ENCODE measurements at regions not wholly inside any gene's neighbourhood (a gene's known extent, or its start where the extent isn't known, plus 50 kb on each side); places are given as distances from the start of the nearest gene placed in this dataset.

DNA sequence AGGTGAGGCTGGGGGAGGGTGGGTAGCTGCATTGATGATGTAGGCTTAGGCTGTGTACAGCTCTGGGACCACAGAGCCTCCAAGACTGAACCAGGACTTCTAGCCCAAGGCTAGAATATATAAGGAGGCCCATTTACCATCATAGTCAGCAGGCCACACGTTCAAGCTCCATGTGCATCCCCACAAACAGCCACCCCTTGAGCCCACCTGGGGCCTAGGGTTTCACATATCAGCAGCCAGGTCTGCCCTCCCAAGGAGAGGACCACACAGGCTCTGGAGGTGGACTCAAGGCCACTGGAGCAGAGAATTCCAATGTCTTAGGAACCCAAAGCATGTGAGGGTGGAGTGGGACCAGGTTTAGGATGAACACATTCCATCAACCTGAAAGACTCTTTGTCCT, 230.5 kb downstream of the TTC32 start (continued):
- TF ChIP-seq ZNF592 (IDR thresholded peaks at IDR 0.05) (no peak), ZNF622 (IDR thresholded peaks at IDR 0.05) (no peak), ZBED1 (IDR thresholded peaks at IDR 0.05; ENCODE audit: borderline replicate concordance) (no peak)

- Histone ChIP-seq H3K27ac (ENCODE audit: control insufficient read depth, insufficient read depth) (no peak overlapping the region), H3K27me3 (replicated peaks in 1 of 2; ENCODE audit: control insufficient read depth in 2 of 2, insufficient read depth in 2 of 2, low read length in 1 of 2) (no peaks in the 10 kb centered on the region; a peak in 1 of 4 replicates), H3K4me1 (ENCODE audit: control insufficient read depth, insufficient read depth, low read length) (no peaks in the 10 kb centered on the region), H3K4me2 (ENCODE audit: control insufficient read depth, insufficient read depth) (no peak overlapping the region), H3K79me2 (ENCODE audit: control insufficient read depth, insufficient read depth, low read length) (no peaks in the 10 kb centered on the region), H3K36me3 (ENCODE audit: control insufficient read depth in 2 of 2, insufficient read depth in 2 of 2, low read length in 1 of 2) (no peaks in the 10 kb centered on the region), H3K4me3 (no peak overlapping the region), H4K20me1 (ENCODE audit: control insufficient read depth, insufficient read depth) (no peaks in the 10 kb centered on the region), H2AFZ (ENCODE audit: control insufficient read depth, low read depth, low read length) (no peak overlapping the region), H3K9me3 (replicated peaks; ENCODE audit: control insufficient read depth, insufficient read depth, low read length) (no peaks in the 10 kb centered on the region), H3K9ac (ENCODE audit: control insufficient read depth, insufficient read depth, low read length) (no peak overlapping the region)
- in situ Hi-C loops (cut with MboI) = no loop called here
- intact Hi-C loops (cut with micrococcal nuclease; ENCODE audit: unreplicated experiment) = no loop called here
- DNase-seq (ENCODE audit: low read depth, low spot score) (no peak), FAIRE-seq (no peak), ATAC-seq (no peak)
- no peak for TF ChIP-seq HDGF (IDR thresholded peaks at IDR 0.05)
- TF ChIP-seq RBBP5 (conservative IDR thresholded peaks at IDR 0.05) = no peak
- TF ChIP-seq SMC3 (IDR thresholded peaks at IDR 0.05; ENCODE audit: borderline replicate concordance, low read length) = no peak
- TF ChIP-seq TCF7 (IDR thresholded peaks at IDR 0.05; ENCODE audit: borderline replicate concordance) = no peak
- TF ChIP-seq TCF12 (IDR thresholded peaks at IDR 0.05; ENCODE audit: low read depth, low read length) = no peak
- no peak for TF ChIP-seq SPI1 (IDR thresholded peaks at IDR 0.05; ENCODE audit: borderline replicate concordance, insufficient read depth, low read depth, low read length)
- TF ChIP-seq EZH2 (IDR thresholded peaks at IDR 0.05; ENCODE audit: borderline replicate concordance, control insufficient read depth, low read depth, low read length) = no peak
- TF ChIP-seq ZNF207 (IDR thresholded peaks at IDR 0.05; ENCODE audit: borderline replicate concordance) = no peak
- no peak for TF ChIP-seq IRF3 (IDR thresholded peaks at IDR 0.05)
- TF ChIP-seq JUNB (IDR thresholded peaks at IDR 0.05) = no peak
- TF ChIP-seq BCL11A (IDR thresholded peaks at IDR 0.05; ENCODE audit: low read depth, low read length) = no peak
- no peak for TF ChIP-seq CREM (IDR thresholded peaks at IDR 0.05; ENCODE audit: low read depth)
- TF ChIP-seq ZBTB33 (IDR thresholded peaks at IDR 0.05) = no peak
- TF ChIP-seq HCFC1 (IDR thresholded peaks at IDR 0.05; ENCODE audit: low read length) = no peak
- no peak for TF ChIP-seq MXI1 (IDR thresholded peaks at IDR 0.05; ENCODE audit: low read depth, low read length)
- TF ChIP-seq CHD2 (IDR thresholded peaks at IDR 0.05; ENCODE audit: borderline replicate concordance, low read depth, low read length) = no peak
- TF ChIP-seq PML (IDR thresholded peaks at IDR 0.05; ENCODE audit: low read length) = no peak
- BruUV-seq (replicated peaks) = no TSS peak
- RAD21 ChIA-PET (ENCODE audit: unreplicated experiment) = no interaction called here
- POLR2A ChIA-PET = no interaction called here
- 45% methylated on average over 2 of the region's 2 CpGs for WGBS (ENCODE audit: insufficient coverage, insufficient replicate concordance, low lambda C conversion rate, missing lambda C conversion rate)
- CTCF ChIA-PET = no interaction called here
- SMC1A ChIA-PET (ENCODE audit: uncharacterized antibody, unreplicated experiment) = no interaction called here
These were observed 231.5 kb downstream of the TTC32 start for GRCh38 chr2:19670303-19670702.

Data from GM12878 (cell line).